ENCODE measurements at regions not wholly inside any gene's neighbourhood (a gene's known extent, or its start where the extent isn't known, plus 50 kb on each side); places are given as distances from the start of the nearest gene placed in this dataset.

GRCh38 chr3:73791356-73791755, 166.6 kb upstream of the PDZRN3 start:
- Mint-ChIP-seq H3K36me3 (no peaks in the 10 kb centered on the region), H3K4me1 (peaks cover 24% of the 10 kb centered on the region), H3K27me3 (ENCODE audit: low read depth) (no peaks in the 10 kb centered on the region; the same call in 1 of the 2 replicates), H3K9me3 (peaks cover 3% of the 10 kb centered on the region; the same call in 1 of the 2 replicates), H3K4me3 (no peak overlapping the region), H3K27ac (no peak overlapping the region)
- TF ChIP-seq MYBL2 (CRISPR knock-in tag; IDR thresholded peaks at IDR 0.05) (no peak), ETV6 (CRISPR knock-in tag; IDR thresholded peaks at IDR 0.05) (no peak), OVOL2 (CRISPR knock-in tag; IDR thresholded peaks at IDR 0.05; ENCODE audit: borderline replicate concordance) (no peak), ATF3 (CRISPR knock-in tag; conservative IDR thresholded peaks at IDR 0.05) (no peak), CREB1 (CRISPR knock-in tag; IDR thresholded peaks at IDR 0.05) (no peak), TEAD1 (CRISPR knock-in tag; IDR thresholded peaks at IDR 0.05) (no peak), ZNF232 (CRISPR knock-in tag; IDR thresholded peaks at IDR 0.05) (no peak), ZNF138 (CRISPR knock-in tag; conservative IDR thresholded peaks at IDR 0.05) (no peak), KAT7 (CRISPR knock-in tag; IDR thresholded peaks at IDR 0.05; ENCODE audit: borderline replicate concordance) (no peak), ATF2 (CRISPR knock-in tag; IDR thresholded peaks at IDR 0.05; ENCODE audit: borderline replicate concordance, low read depth) (no peak), IRF2 (CRISPR knock-in tag; IDR thresholded peaks at IDR 0.05; ENCODE audit: borderline replicate concordance, low read depth) (no peak), ATF6 (CRISPR knock-in tag; IDR thresholded peaks at IDR 0.05) (no peak), GABPB1 (CRISPR knock-in tag; IDR thresholded peaks at IDR 0.05) (no peak), ZSCAN18 (CRISPR knock-in tag; IDR thresholded peaks at IDR 0.05) (no peak), SMAD4 (CRISPR knock-in tag; IDR thresholded peaks at IDR 0.05) (no peak), ATF1 (CRISPR knock-in tag; IDR thresholded peaks at IDR 0.05) (no peak), TEAD4 (CRISPR knock-in tag; IDR thresholded peaks at IDR 0.05) (no peak), CTCF (IDR thresholded peaks at IDR 0.05) (no peak)
- CTCF ChIA-PET, result interaction anchor here (1.1 kb wide), 1 partner anchor 28 kb away, joined by 3 read pairs; no protein-coding TSS in a partner anchor
- POLR2A ChIA-PET, result no interaction called here
- no peak for DNase-seq (ENCODE audit: low spot score)
- no peak for ATAC-seq

- no peak for DNase-seq (ENCODE audit: low spot score)
- ATAC-seq, result peak; percentile 66
- H3K27ac Mint-ChIP-seq, result no peak overlapping the region
- H3K27me3 Mint-ChIP-seq (ENCODE audit: low read depth), result no peaks in the 10 kb centered on the region; the same call in 1 of the 2 replicates
- H3K9me3 Mint-ChIP-seq, result peaks cover 3% of the 10 kb centered on the region; the same call in 1 of the 2 replicates
- POLR2A ChIA-PET, result interaction anchor here (0.6 kb wide), 1 partner anchor 10 kb away, joined by 5 read pairs; no protein-coding TSS in a partner anchor
- H3K4me1 Mint-ChIP-seq, result peaks cover 17% of the 10 kb centered on the region
- CTCF ChIA-PET, result no interaction called here
- no peaks in the 10 kb centered on the region for H3K36me3 Mint-ChIP-seq
- no peak overlapping the region for H3K4me3 Mint-ChIP-seq
- TF ChIP-seq KAT7 (CRISPR knock-in tag; IDR thresholded peaks at IDR 0.05; ENCODE audit: borderline replicate concordance), result no peak
- no peak for TF ChIP-seq HMGXB4 (CRISPR knock-in tag; IDR thresholded peaks at IDR 0.05)
- no peak for TF ChIP-seq ELF4 (CRISPR knock-in tag; IDR thresholded peaks at IDR 0.05; ENCODE audit: low read depth)
- TF ChIP-seq OVOL2 (CRISPR knock-in tag; IDR thresholded peaks at IDR 0.05; ENCODE audit: borderline replicate concordance), result no peak
- no peak for TF ChIP-seq MAX (CRISPR knock-in tag; IDR thresholded peaks at IDR 0.05)
- no peak for TF ChIP-seq AR (CRISPR knock-in tag; IDR thresholded peaks at IDR 0.05)
These were observed 165.2 kb upstream of the PDZRN3 start for GRCh38 chr3:73789825-73790444.
